Esophagus muscularis mucosa (tissue), 4 donors: ENCODE measurements at regions not wholly inside any gene's neighbourhood (a gene's known extent, or its start where the extent isn't known, plus 50 kb on each side); places are given as distances from the start of the nearest gene placed in this dataset.
"Not testable (repeated sequence)": the region's sequence is repeated elsewhere in the genome, so short reads cannot be mapped to it uniquely, and the experiment has no call there.

ENCODE experiments used
- DNase-seq: peaks from one replicate; pipeline ENCODE4 v3.0.0-alpha.2; 2017; ENCODE audit errors: extremely low spot score
- H3K27ac ChIP-seq, 4 donors: fragments of 200-600 bp; sonication (generic); replicated peaks in 1 of 4; 1 replicate in 3 of 4; 2 replicates in 1 of 4; pipeline ENCODE4 v1.5.1; 2016 to 2019; ENCODE audit warnings: mild to moderate bottlenecking in 1 of 4
- H3K27me3 ChIP-seq, 4 donors: fragments of 200-600 bp; sonication (generic); one replicate each; pipeline versions ENCODE4 v1.5.1 to v1.6.0; 2016 to 2019
- H3K36me3 ChIP-seq, 4 donors: fragments of 200-600 bp; sonication (generic); one replicate each; pipeline ENCODE4 v1.5.1; 2016 to 2019
- H3K4me1 ChIP-seq, 4 donors: fragments of 200-600 bp; sonication (generic); one replicate each; pipeline ENCODE4 v1.5.1; 2016 to 2019
- H3K4me3 ChIP-seq, 4 donors: fragments of 200-600 bp; sonication (generic); 1 replicate in 2 of 4; 2 replicates in 2 of 4; pipeline ENCODE4 v1.5.1; 2016 to 2019; ENCODE audit warnings: mild to moderate bottlenecking in 4 of 4, moderate library complexity in 1 of 4
- H3K9me3 ChIP-seq, 4 donors: fragments of 200-600 bp; sonication (generic); 1 replicate in 3 of 4; 2 replicates in 1 of 4; pipeline ENCODE4 v1.5.1; 2016 to 2019
- EP300 ChIP-seq: sonication (generic); formaldehyde crosslinking; IDR thresholded peaks from one replicate; pipeline ENCODE4 v1.6.1; 2017; ENCODE audit warnings: antibody characterized with exemption
- POLR2A ChIP-seq: fragments of 450-650 bp; IDR thresholded peaks from one replicate; pipeline ENCODE4 v1.6.1; 2017; ENCODE audit warnings: antibody characterized with exemption, moderate library complexity, mild to moderate bottlenecking, low read depth
- POLR2AphosphoS5 ChIP-seq, 2 donors: sonication (generic); formaldehyde crosslinking; IDR thresholded peaks; one replicate each; pipeline ENCODE4 v1.6.1; 2017; ENCODE audit warnings: antibody characterized with exemption in 2 of 2
- WGBS: methylation state at CpG from one replicate; pipeline ENCODE4 v1.1.5; 2018; 5-methylcytosine and 5-hydroxymethylcytosine counted together
- intact Hi-C: fragments of 100-400 bp; cut with DNase I; formaldehyde crosslinking; loops from one replicate; pipeline ENCODE4 v1.15.1; 2023
- TF ChIP-seq, protein P1 (sequence below), 3 experiments: fragments of 200-600 bp in 2 of 3; fragments of 450-650 bp in 1 of 3; sonication (generic) in 2 of 3; IDR thresholded peaks; one replicate each; pipeline ENCODE4 v1.5.1; 2017 to 2019; ENCODE audit warnings: antibody characterized with exemption in 3 of 3, mild to moderate bottlenecking in 2 of 3, moderate library complexity in 1 of 3

GRCh38 chr13:82501834-82502233 is 1380.4 kb downstream of the SLITRK1 start:
- Histone ChIP-seq H3K27me3 (no peaks in the 10 kb centered on the region), H3K36me3 (no peaks in the 10 kb centered on the region), H3K4me3 (no peak overlapping the region), H3K4me1 (no peaks in the 10 kb centered on the region), H3K9me3 (no peaks in the 10 kb centered on the region), H3K27ac (no peak overlapping the region)
- no peak for DNase-seq
- no peak for TF ChIP-seq EP300
- TF ChIP-seq POLR2AphosphoS5 (IDR thresholded peaks at IDR 0.05): no peak
- no peak for TF ChIP-seq POLR2A
- TF ChIP-seq, protein P1, sequence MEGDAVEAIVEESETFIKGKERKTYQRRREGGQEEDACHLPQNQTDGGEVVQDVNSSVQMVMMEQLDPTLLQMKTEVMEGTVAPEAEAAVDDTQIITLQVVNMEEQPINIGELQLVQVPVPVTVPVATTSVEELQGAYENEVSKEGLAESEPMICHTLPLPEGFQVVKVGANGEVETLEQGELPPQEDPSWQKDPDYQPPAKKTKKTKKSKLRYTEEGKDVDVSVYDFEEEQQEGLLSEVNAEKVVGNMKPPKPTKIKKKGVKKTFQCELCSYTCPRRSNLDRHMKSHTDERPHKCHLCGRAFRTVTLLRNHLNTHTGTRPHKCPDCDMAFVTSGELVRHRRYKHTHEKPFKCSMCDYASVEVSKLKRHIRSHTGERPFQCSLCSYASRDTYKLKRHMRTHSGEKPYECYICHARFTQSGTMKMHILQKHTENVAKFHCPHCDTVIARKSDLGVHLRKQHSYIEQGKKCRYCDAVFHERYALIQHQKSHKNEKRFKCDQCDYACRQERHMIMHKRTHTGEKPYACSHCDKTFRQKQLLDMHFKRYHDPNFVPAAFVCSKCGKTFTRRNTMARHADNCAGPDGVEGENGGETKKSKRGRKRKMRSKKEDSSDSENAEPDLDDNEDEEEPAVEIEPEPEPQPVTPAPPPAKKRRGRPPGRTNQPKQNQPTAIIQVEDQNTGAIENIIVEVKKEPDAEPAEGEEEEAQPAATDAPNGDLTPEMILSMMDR (IDR thresholded peaks at IDR 0.05): no peak
- intact Hi-C loops: no loop called here

DNA sequence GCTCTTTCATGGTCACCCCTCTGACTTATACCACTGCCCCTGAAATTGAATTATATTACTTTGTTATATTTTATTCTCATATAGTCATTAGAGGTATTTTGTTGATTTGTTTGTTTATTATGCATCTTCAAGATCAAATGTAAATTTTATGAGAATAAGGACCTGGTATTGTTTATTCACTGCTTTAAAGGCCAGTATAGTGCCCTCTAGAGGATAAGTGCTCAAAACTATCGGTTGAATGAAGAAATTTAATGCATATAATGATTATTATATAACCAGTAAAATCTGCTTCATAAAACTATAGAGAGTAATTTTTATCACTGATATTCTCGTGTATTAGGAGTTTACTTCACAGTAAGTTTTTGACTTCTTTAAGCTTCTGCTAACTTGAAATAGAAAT is 1401.9 kb downstream of the SLITRK1 start:
- WGBS: 50% methylated on average over 2 of the region's 2 CpGs
- no peak for TF ChIP-seq EP300
- no peak for TF ChIP-seq POLR2A
- no peak for TF ChIP-seq POLR2AphosphoS5 (IDR thresholded peaks at IDR 0.05)
- TF ChIP-seq, protein P1 (IDR thresholded peaks at IDR 0.05): no peak
- Histone ChIP-seq H3K4me3 (no peak overlapping the region), H3K4me1 (no peaks in the 10 kb centered on the region), H3K27me3 (no peaks in the 10 kb centered on the region), H3K9me3 (no peaks in the 10 kb centered on the region), H3K36me3 (no peaks in the 10 kb centered on the region), H3K27ac (no peak overlapping the region)
- intact Hi-C loops: no loop called here
- DNase-seq: no peak

- TF ChIP-seq POLR2AphosphoS5 (IDR thresholded peaks at IDR 0.05) (no peak), POLR2A (no peak), EP300 (no peak)
- TF ChIP-seq, protein P1 (IDR thresholded peaks at IDR 0.05): no peak
- intact Hi-C loops: no loop called here
- 71% methylated on average over 1 of the region's 1 CpG for WGBS
- DNase-seq: no peak
- H3K36me3 ChIP-seq: no peaks in the 10 kb centered on the region
- no peaks in the 10 kb centered on the region for H3K9me3 ChIP-seq
- H3K4me1 ChIP-seq: no peaks in the 10 kb centered on the region
- H3K27ac ChIP-seq: no peak overlapping the region
- no peak overlapping the region for H3K4me3 ChIP-seq
- no peaks in the 10 kb centered on the region for H3K27me3 ChIP-seq
These were observed 1404.8 kb downstream of the SLITRK1 start for GRCh38 chr13:82477436-82477835.

DNA sequence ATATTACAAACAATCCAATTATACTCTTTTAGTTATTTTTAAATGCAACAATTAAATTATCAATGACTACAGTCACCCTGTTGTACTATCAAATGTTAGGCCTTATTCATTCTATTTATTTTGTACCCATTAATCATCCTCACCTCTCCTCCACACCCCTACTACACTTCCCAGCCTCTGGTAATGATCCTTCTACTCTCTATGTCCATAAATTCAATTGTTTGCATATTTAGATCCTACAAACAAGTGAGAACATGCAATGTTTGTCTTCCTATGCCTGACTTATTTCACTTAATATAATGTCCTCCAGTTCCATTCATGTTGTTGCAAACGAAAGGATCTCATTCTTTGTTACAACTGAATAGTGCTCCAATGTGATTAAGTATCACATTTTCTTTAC is 1414.6 kb downstream of the SLITRK1 start:
- DNase-seq: no peak
- H3K4me3 ChIP-seq: no peak overlapping the region
- H3K27me3 ChIP-seq: no peaks in the 10 kb centered on the region
- no peaks in the 10 kb centered on the region for H3K9me3 ChIP-seq
- TF ChIP-seq EP300: no peak
- TF ChIP-seq, protein P1 (IDR thresholded peaks at IDR 0.05): no peak
- TF ChIP-seq POLR2AphosphoS5 (IDR thresholded peaks at IDR 0.05): no peak
- no peak for TF ChIP-seq POLR2A
- intact Hi-C loops: no loop called here
- H3K36me3 ChIP-seq: no peaks in the 10 kb centered on the region
- H3K27ac ChIP-seq: no peak overlapping the region
- no peaks in the 10 kb centered on the region for H3K4me1 ChIP-seq
- 76% methylated on average over 1 of the region's 1 CpG for WGBS

- 71% methylated on average over 3 of the region's 4 CpGs for WGBS
- H3K36me3 ChIP-seq, H3K27ac ChIP-seq, H3K4me1 ChIP-seq, H3K27me3 ChIP-seq, DNase-seq, H3K4me3 ChIP-seq, intact Hi-C loops, H3K9me3 ChIP-seq: not testable (repeated sequence)
These were observed 1422.7 kb downstream of the SLITRK1 start for GRCh38 chr13:82459575-82459974.
